ENCODE measurements at regions not wholly inside any gene's neighbourhood (a gene's known extent, or its start where the extent isn't known, plus 50 kb on each side); places are given as distances from the start of the nearest gene placed in this dataset.

DNA sequence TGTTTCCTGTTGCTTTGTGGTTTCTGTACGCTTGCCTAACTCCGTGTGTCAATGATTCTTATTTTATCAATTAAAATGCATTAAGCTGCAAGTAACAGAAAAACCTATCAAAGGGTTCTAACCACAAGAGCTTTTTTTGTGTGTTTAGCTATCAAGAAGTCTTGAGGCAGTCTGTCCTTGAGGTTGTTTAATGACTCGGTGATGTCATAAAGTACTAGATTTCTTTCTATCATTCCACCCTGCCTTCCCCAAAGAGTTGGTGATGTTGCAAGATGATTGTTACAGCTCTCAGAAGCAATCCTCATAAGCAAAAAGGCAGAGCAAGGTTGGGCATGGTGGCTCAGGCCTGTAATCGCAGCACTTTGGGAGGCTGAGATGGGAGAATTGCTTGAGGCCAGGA lies 51.9 kb upstream of the SPTBN1 start:
- TF ChIP-seq CTCF (IDR thresholded peaks at IDR 0.05; ENCODE audit: borderline replicate concordance, extremely low read depth, low read length, poor library complexity, severe bottlenecking) (no peak), EZH2 (IDR thresholded peaks at IDR 0.05; ENCODE audit: borderline replicate concordance, low read depth, low read length, severe bottlenecking) (no peak)
